GM21786 (cell line): ENCODE measurements at regions not wholly inside any gene's neighbourhood (a gene's known extent, or its start where the extent isn't known, plus 50 kb on each side); places are given as distances from the start of the nearest gene placed in this dataset.
"Not testable (repeated sequence)": the region's sequence is repeated elsewhere in the genome, so short reads cannot be mapped to it uniquely, and the experiment has no call there.

ENCODE experiments used
- ATAC-seq: cut with Tn5 transposase; IDR thresholded peaks from one replicate; pipeline ENCODE4 v1.9.1; 2021; ENCODE audit not compliant: unreplicated experiment

- ATAC-seq, result no peak
These were observed 119.7 kb upstream of the CRIM1 start for GRCh38 chr2:36235882-36236281.

GRCh38 chr2:36235426-36235825 is 120.2 kb upstream of the CRIM1 start:
- no peak for ATAC-seq

- no peak for ATAC-seq
These were observed 132.3 kb upstream of the CRIM1 start for GRCh38 chr2:36223259-36223658.

GRCh38 chr2:36222485-36222884 is 133.1 kb upstream of the CRIM1 start:
- ATAC-seq, result no peak

GRCh38 chr2:36214691-36215090 is 140.9 kb upstream of the CRIM1 start:
- no peak for ATAC-seq

GRCh38 chr2:36203366-36203765 is 152.2 kb upstream of the CRIM1 start:
- ATAC-seq, result no peak

- no peak for ATAC-seq
These were observed 158.2 kb upstream of the CRIM1 start for GRCh38 chr2:36197181-36197971.

- no peak for ATAC-seq
These were observed 161.9 kb upstream of the CRIM1 start for GRCh38 chr2:36193680-36194079.

GRCh38 chr2:36192983-36193382 is 162.6 kb upstream of the CRIM1 start:
- ATAC-seq, result no peak

- no peak for ATAC-seq
These were observed 165.5 kb upstream of the CRIM1 start for GRCh38 chr2:36190097-36190496.

GRCh38 chr2:36185624-36186023 is 170.0 kb upstream of the CRIM1 start:
- ATAC-seq, result no peak

- no peak for ATAC-seq
These were observed 170.7 kb upstream of the CRIM1 start for GRCh38 chr2:36184848-36185247.

GRCh38 chr2:36180789-36181482 is 174.6 kb upstream of the CRIM1 start:
- ATAC-seq, result not testable (repeated sequence)

- not testable (repeated sequence) for ATAC-seq
These were observed 175.3 kb upstream of the CRIM1 start for GRCh38 chr2:36180293-36180692.

GRCh38 chr2:36179668-36180269 is 175.8 kb upstream of the CRIM1 start:
- ATAC-seq, result not testable (repeated sequence)

- ATAC-seq, result no peak
These were observed 177.2 kb upstream of the CRIM1 start for GRCh38 chr2:36178384-36178783.

GRCh38 chr2:36177282-36177681 is 178.3 kb upstream of the CRIM1 start:
- no peak for ATAC-seq

GRCh38 chr2:36174920-36175319 is 180.7 kb upstream of the CRIM1 start:
- no peak for ATAC-seq

GRCh38 chr2:36173760-36174404 is 181.7 kb upstream of the CRIM1 start:
- no peak for ATAC-seq

- no peak for ATAC-seq
These were observed 182.8 kb upstream of the CRIM1 start for GRCh38 chr2:36172824-36173223.

GRCh38 chr2:36170805-36171204 is 184.8 kb upstream of the CRIM1 start:
- no peak for ATAC-seq

- no peak for ATAC-seq
These were observed 185.7 kb upstream of the CRIM1 start for GRCh38 chr2:36169843-36170242.
